GM10248 (cell line): ENCODE measurements at regions not wholly inside any gene's neighbourhood (a gene's known extent, or its start where the extent isn't known, plus 50 kb on each side); places are given as distances from the start of the nearest gene placed in this dataset.

Source experiments
- CTCF ChIA-PET: fragments of 300-600 bp; sonication (Branson Sonifier 250); formaldehyde crosslinking; extraction: SDS; loops from one replicate; lab custom pipeline; 2021; ENCODE audit warnings: antibody characterized with exemption; lab: Yijun Ruan, JAX
- POLR2A ChIA-PET: fragments of 350-650 bp; sonication (Branson Sonifier 250); formaldehyde crosslinking; extraction: SDS; loops from one replicate; lab custom pipeline; 2020; ENCODE audit warnings: antibody characterized with exemption; lab: Yijun Ruan, JAX
- DNase-seq: peaks from one replicate; pipeline ENCODE4 v3.0.0; 2012; ENCODE audit errors: extremely low spot score
- TF ChIP-seq, protein P1 (sequence below): IDR thresholded peaks from 2 replicates; pipeline ENCODE4 v1.5.1; 2012; ENCODE audit warnings: mild to moderate bottlenecking, low read depth; ENCODE audit errors: extremely low read depth, missing control alignments, control extremely low read depth

DNA sequence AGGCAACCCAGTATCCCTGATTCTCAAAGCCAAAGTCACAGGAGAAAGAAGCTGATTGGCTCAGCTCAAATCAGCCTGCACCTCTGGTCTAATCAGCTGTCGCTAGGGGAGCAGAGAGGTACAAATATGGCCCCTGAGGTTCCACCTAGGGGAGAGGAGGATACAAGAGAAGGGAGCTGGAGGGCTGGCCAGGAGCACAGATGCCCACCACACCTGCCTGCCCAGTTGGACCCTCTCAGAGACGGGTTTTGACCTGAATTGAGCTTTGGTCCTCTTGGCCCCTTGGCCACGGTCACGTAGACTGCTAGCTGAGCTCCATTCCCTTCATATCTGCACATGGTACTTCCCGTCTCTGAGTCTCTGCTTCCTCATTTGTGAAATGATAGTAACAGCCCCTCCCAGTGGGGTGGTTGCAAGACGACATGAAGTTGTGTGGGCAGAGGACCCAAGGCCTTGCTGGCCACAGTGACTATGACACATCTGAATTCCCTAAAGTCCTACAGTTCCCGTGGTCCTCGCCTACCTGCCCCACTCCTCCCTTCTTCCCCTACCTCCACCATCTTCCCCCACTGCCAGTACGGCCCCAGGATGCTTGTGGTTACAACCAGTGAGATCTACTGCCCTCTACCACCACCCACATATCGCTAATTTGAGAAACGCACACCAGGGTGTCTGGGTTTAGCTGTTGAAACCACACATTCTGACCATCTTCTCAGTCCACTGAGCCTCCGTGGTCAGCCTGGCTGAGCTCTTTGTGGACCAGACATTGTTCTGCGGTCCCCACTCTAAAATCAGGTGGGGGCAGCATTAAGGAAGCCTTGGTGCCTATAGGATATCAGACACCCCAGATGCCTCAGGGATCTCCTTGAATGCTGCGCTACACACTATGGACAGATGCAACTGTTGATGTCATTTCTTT is 60.3 kb upstream of the NEK6 start:
- TF ChIP-seq, protein P1, sequence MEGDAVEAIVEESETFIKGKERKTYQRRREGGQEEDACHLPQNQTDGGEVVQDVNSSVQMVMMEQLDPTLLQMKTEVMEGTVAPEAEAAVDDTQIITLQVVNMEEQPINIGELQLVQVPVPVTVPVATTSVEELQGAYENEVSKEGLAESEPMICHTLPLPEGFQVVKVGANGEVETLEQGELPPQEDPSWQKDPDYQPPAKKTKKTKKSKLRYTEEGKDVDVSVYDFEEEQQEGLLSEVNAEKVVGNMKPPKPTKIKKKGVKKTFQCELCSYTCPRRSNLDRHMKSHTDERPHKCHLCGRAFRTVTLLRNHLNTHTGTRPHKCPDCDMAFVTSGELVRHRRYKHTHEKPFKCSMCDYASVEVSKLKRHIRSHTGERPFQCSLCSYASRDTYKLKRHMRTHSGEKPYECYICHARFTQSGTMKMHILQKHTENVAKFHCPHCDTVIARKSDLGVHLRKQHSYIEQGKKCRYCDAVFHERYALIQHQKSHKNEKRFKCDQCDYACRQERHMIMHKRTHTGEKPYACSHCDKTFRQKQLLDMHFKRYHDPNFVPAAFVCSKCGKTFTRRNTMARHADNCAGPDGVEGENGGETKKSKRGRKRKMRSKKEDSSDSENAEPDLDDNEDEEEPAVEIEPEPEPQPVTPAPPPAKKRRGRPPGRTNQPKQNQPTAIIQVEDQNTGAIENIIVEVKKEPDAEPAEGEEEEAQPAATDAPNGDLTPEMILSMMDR = peak; percentile 17
- ChIA-PET POLR2A (interaction anchor here (0.9 kb wide), 1 partner anchor 20 kb away, joined by 3 read pairs; no protein-coding TSS in a partner anchor), CTCF (interaction anchor here (0.7 to 3.4 kb wide), 16 partner anchors 9 to 94 kb away, joined by 3 to 23 read pairs (median 5); no protein-coding TSS in a partner anchor)
- DNase-seq = peak; percentile 75

DNA sequence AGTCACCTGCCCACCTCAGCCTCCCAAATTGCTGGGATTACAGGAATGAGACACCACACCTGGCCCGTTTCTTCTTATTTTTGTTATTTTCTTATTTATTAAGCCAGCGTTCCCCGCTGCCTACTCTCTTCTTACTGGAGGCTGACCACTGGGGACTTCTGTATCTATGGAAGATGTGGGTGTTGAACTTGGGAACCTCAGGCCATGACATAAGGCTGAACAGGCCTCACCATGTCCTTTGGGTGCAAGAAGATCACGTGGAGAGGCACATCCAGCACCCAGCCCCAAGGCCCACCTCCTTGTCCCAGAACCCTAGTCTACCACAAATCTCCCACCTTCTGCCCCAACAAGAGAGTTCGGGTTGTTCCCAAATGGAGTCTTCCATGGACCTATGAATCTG is 59.4 kb upstream of the NEK6 start:
- DNase-seq = no peak
- CTCF ChIA-PET = interaction anchor here (1.4 to 3.4 kb wide), 9 partner anchors 9 to 94 kb away, joined by 4 to 23 read pairs (median 7); no protein-coding TSS in a partner anchor
- POLR2A ChIA-PET = no interaction called here
- TF ChIP-seq, protein P1 = no peak

DNA sequence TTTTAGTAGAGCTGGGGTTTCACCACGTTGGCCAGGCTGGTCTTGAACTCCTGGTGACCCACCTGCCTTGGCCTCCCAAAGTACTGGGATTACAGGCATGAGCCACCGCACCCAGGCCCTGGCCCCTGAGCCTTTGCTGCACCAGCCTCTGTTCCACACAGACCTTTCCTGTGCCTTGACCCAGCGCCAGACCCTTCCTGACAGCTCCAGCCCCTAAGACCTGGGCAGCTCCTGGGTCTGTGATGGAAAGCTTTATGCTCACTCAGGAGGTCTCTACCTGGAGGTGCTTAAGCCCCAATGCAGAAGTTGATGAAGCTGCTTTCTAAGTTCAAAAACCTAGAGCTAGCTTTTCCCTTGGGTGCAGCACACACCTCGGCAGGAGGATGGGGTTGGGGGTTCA is 58.8 kb upstream of the NEK6 start:
- CTCF ChIA-PET = interaction anchor here (0.7 to 2.5 kb wide), 7 partner anchors 9 to 77 kb away, joined by 3 to 10 read pairs (median 4); no protein-coding TSS in a partner anchor
- TF ChIP-seq, protein P1 = no peak

DNA sequence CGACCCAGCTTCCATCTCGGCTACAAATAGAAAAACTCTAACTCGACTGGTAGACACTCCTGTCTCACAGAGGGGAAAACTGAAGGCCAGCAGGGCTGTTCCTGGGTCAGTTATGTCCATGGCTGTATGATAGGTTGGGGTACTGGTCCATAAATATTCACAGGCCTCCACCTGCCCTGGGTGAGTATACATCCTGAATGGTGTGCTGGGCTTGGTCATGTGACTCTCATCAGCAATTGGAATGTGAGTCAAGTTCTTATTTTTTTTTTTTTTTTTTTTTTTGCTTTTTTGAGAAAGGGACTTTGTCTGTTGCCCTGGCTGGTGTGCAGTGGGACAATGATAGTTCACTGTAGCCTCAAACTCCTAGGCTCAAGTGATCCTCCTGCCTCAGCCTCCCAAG is 58.3 kb upstream of the NEK6 start:
- no peak for DNase-seq
- TF ChIP-seq, protein P1 = no peak
- ChIA-PET POLR2A (interaction anchor here (0.6 kb wide), 1 partner anchor 751 kb away, joined by 3 read pairs; no protein-coding TSS in a partner anchor), CTCF (interaction anchor here (0.7 to 2.5 kb wide), 7 partner anchors 9 to 77 kb away, joined by 3 to 10 read pairs (median 4); no protein-coding TSS in a partner anchor)

More for the DNA sequence above, 58.8 kb upstream of the NEK6 start:
- POLR2A ChIA-PET = no interaction called here
- no peak for DNase-seq

DNA sequence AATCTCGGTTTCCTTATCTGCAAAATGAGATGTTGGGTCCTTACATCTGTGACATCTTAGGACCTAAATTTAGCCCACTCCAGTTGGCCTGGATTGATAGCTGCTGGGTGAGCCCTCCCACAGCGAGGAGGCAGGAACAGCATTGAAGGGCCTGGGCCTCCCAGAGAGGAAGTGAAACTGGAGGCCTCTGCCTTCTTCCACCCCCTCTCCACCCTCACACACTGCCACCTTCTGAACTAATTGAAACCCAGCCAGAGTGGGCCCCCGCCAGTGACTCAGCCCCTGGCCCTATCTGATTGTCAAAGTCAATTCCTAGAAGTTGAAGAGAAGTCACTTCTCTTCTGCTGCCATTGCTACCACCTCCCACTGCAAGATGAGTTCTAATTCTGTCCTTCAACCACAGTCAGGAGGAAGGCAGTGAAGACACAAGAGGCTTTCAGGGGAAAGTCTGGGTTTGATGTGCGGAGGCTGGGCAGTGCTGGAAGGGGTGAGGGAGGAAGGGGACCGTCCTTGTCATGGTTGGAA is 55.2 kb upstream of the NEK6 start:
- DNase-seq = peak; percentile 81
- TF ChIP-seq, protein P1 = no peak
- POLR2A ChIA-PET = interaction anchor here (1.3 kb wide), 1 partner anchor 86 kb away, joined by 3 read pairs; no protein-coding TSS in a partner anchor
- CTCF ChIA-PET = interaction anchor here (0.8 to 1.8 kb wide), 3 partner anchors 9 to 17 kb away, joined by 3 to 11 read pairs (median 10); no protein-coding TSS in a partner anchor
